Sigmoid colon (tissue), 6 donors: ENCODE measurements at regions not wholly inside any gene's neighbourhood (a gene's known extent, or its start where the extent isn't known, plus 50 kb on each side); places are given as distances from the start of the nearest gene placed in this dataset.
"Not testable (repeated sequence)": the region's sequence is repeated elsewhere in the genome, so short reads cannot be mapped to it uniquely, and the experiment has no call there.

Experiments
- DNase-seq: peaks from one replicate; pipeline ENCODE4 v3.0.0-alpha.2; 2019
- H3K27ac ChIP-seq, 4 donors: fragments of 200-600 bp; sonication (generic); one replicate each; pipeline ENCODE4 v1.5.1; 2016 to 2019; ENCODE audit warnings: mild to moderate bottlenecking in 1 of 4
- H3K27me3 ChIP-seq, 3 donors: fragments of 200-600 bp; sonication (generic); one replicate each; pipeline ENCODE4 v1.5.1; 2019; ENCODE audit warnings: mild to moderate bottlenecking in 1 of 3
- H3K36me3 ChIP-seq, 4 donors: fragments of 200-600 bp; sonication (generic); one replicate each; pipeline ENCODE4 v1.5.1; 2016 to 2019
- H3K4me1 ChIP-seq, 4 donors: fragments of 200-600 bp; sonication (generic); one replicate each; pipeline ENCODE4 v1.5.1; 2017 to 2019
- H3K4me3 ChIP-seq, 4 donors: fragments of 200-600 bp; sonication (generic); one replicate each; pipeline ENCODE4 v1.5.1; 2017 to 2019; ENCODE audit warnings: mild to moderate bottlenecking in 2 of 4, moderate library complexity in 1 of 4
- H3K9me3 ChIP-seq, 4 donors: fragments of 200-600 bp in 3 of 4; sonication (generic) in 3 of 4; one replicate each; pipeline versions ENCODE4 v1.5.1 to v1.6.1; 2013 to 2019
- CTCF ChIP-seq, 4 experiments: fragments of 450-650 bp in 3 of 4; fragments of 200-600 bp in 1 of 4; IDR thresholded peaks; one replicate each; pipeline ENCODE4 v1.5.1; 2016 to 2019; ENCODE audit warnings: antibody characterized with exemption in 4 of 4, mild to moderate bottlenecking in 3 of 4, moderate library complexity in 2 of 4
- EP300 ChIP-seq, 4 donors: sonication (generic); formaldehyde crosslinking; IDR thresholded peaks; one replicate each; pipeline ENCODE4 v1.6.1; 2017; ENCODE audit warnings: antibody characterized with exemption in 4 of 4
- POLR2A ChIP-seq, 2 donors: fragments of 450-650 bp; IDR thresholded peaks; one replicate each; pipeline ENCODE4 v1.6.1; 2016; ENCODE audit warnings: antibody characterized with exemption in 2 of 2, mild to moderate bottlenecking in 2 of 2, moderate library complexity in 2 of 2
- POLR2AphosphoS5 ChIP-seq, 4 donors: sonication (generic); formaldehyde crosslinking; IDR thresholded peaks; one replicate each; pipeline ENCODE4 v1.6.1; 2017; ENCODE audit warnings: antibody characterized with exemption in 4 of 4
- WGBS, 2 donors: extraction: QIAGEN DNeasy Blood & Tissue Kit; methylation state at CpG; one replicate each; pipeline ENCODE4 v1.1.7; 2013; 5-methylcytosine and 5-hydroxymethylcytosine counted together
- intact Hi-C: fragments of 100-400 bp; cut with DNase I; formaldehyde crosslinking; loops from one replicate; pipeline ENCODE4 v1.15.1; 2023
- donor health status: healthy with polysubstance abuse.
- donor health status: healthy.

GRCh38 chr1:173383351-173383750 lies 93.8 kb upstream of the PRDX6 start:
- H3K9me3 ChIP-seq, result no peaks in the 10 kb centered on the region
- 94 to 95% methylated on average over 1 of the region's 1 CpG for WGBS, 2 donors
- H3K4me3 ChIP-seq, result no peak overlapping the region
- intact Hi-C loops, result no loop called here
- no peaks in the 10 kb centered on the region for H3K4me1 ChIP-seq
- H3K36me3 ChIP-seq, result no peaks in the 10 kb centered on the region
- no peaks in the 10 kb centered on the region for H3K27me3 ChIP-seq
- DNase-seq, result no peak
- TF ChIP-seq CTCF (IDR thresholded peaks at IDR 0.05), result no peak
- no peak for TF ChIP-seq EP300 (IDR thresholded peaks at IDR 0.05)
- TF ChIP-seq POLR2A (IDR thresholded peaks at IDR 0.05), result no peak
- TF ChIP-seq POLR2AphosphoS5 (IDR thresholded peaks at IDR 0.05), result no peak
- H3K27ac ChIP-seq, result no peak overlapping the region

GRCh38 chr1:173388352-173388751 lies 88.8 kb upstream of the PRDX6 start:
- DNase-seq, result no peak
- no peak for TF ChIP-seq EP300 (IDR thresholded peaks at IDR 0.05)
- no peak for TF ChIP-seq POLR2A (IDR thresholded peaks at IDR 0.05)
- TF ChIP-seq CTCF (IDR thresholded peaks at IDR 0.05), result no peak
- TF ChIP-seq POLR2AphosphoS5 (IDR thresholded peaks at IDR 0.05), result no peak
- 78 to 87% methylated on average over 1 of the region's 1 CpG for WGBS, 2 donors
- Histone ChIP-seq H3K27ac (no peak overlapping the region), H3K4me1 (peaks cover 0 to 7% (median 3%) of the 10 kb centered on the region in 4 donors), H3K9me3 (no peaks in the 10 kb centered on the region), H3K4me3 (no peak overlapping the region), H3K36me3 (no peaks in the 10 kb centered on the region), H3K27me3 (no peaks in the 10 kb centered on the region)
- intact Hi-C loops, result no loop called here

- no peaks in the 10 kb centered on the region for H3K27me3 ChIP-seq
- 86% methylated on average over 8 of the region's 8 CpGs for WGBS, 2 donors
- H3K36me3 ChIP-seq, result no peaks in the 10 kb centered on the region
- TF ChIP-seq POLR2A (IDR thresholded peaks at IDR 0.05), result no peak
- no peak for TF ChIP-seq CTCF (IDR thresholded peaks at IDR 0.05)
- TF ChIP-seq POLR2AphosphoS5 (IDR thresholded peaks at IDR 0.05), result no peak
- no peak for TF ChIP-seq EP300 (IDR thresholded peaks at IDR 0.05)
- H3K4me1 ChIP-seq, result peaks cover 0 to 9% (median 3%) of the 10 kb centered on the region in 4 donors
- H3K27ac ChIP-seq, result no peak overlapping the region
- no peak overlapping the region for H3K4me3 ChIP-seq
- H3K9me3 ChIP-seq, result no peaks in the 10 kb centered on the region
- no peak for DNase-seq
- intact Hi-C loops, result no loop called here
Observed at GRCh38 chr1:173392895-173393658, 84.1 kb upstream of the PRDX6 start.

GRCh38 chr1:173393659-173394000 lies 83.5 kb upstream of the PRDX6 start:
- no peak for TF ChIP-seq POLR2A (IDR thresholded peaks at IDR 0.05)
- no peak for TF ChIP-seq EP300 (IDR thresholded peaks at IDR 0.05)
- no peak for TF ChIP-seq CTCF (IDR thresholded peaks at IDR 0.05)
- peak in 1 of 4 donors; percentile 23 for TF ChIP-seq POLR2AphosphoS5 (IDR thresholded peaks at IDR 0.05)
- peaks cover 0 to 9% (median 3%) of the 10 kb centered on the region in 4 donors for H3K4me1 ChIP-seq
- no peaks in the 10 kb centered on the region for H3K27me3 ChIP-seq
- intact Hi-C loops, result no loop called here
- H3K4me3 ChIP-seq, result no peak overlapping the region
- 82 to 85% methylated on average over 1 of the region's 1 CpG for WGBS, 2 donors
- no peak for DNase-seq
- H3K9me3 ChIP-seq, result no peaks in the 10 kb centered on the region
- H3K27ac ChIP-seq, result no peak overlapping the region
- H3K36me3 ChIP-seq, result no peaks in the 10 kb centered on the region

GRCh38 chr1:173394813-173395212 lies 82.3 kb upstream of the PRDX6 start:
- H3K4me1 ChIP-seq, H3K27me3 ChIP-seq, DNase-seq, intact Hi-C loops, H3K4me3 ChIP-seq, H3K27ac ChIP-seq, H3K36me3 ChIP-seq, H3K9me3 ChIP-seq: not testable (repeated sequence)
